OCI-LY7 (cell line): ENCODE measurements at regions not wholly inside any gene's neighbourhood (a gene's known extent, or its start where the extent isn't known, plus 50 kb on each side); places are given as distances from the start of the nearest gene placed in this dataset.

Source experiments
- BruUV-seq: library from RNA; stranded (reverse); fragments of 400-500 nt; replicated peaks from 2 replicates; lab custom pipeline; 2021; lab: Mats Ljungman, UMichigan
- CTCF ChIA-PET: fragments of 300-600 bp; sonication (Branson Sonifier 250); formaldehyde crosslinking; loops from one replicate; lab custom pipeline; 2022; ENCODE audit warnings: antibody characterized with exemption; ENCODE audit not compliant: unreplicated experiment; lab: Charles Lee
- POLR2A ChIA-PET: fragments of 300-600 bp; sonication (Branson Sonifier 250); formaldehyde crosslinking; loops from one replicate; lab custom pipeline; 2022; ENCODE audit warnings: antibody characterized with exemption; lab: Charles Lee
- DNase-seq: peaks from one replicate; pipeline ENCODE4 v3.0.0-alpha.2; 2015; ENCODE audit warnings: low spot score
- H2AFZ ChIP-seq: fragments of 200-600 bp; sonication (generic), shearing (Covaris generic); 2 replicates; pipeline ENCODE4 v1.6.1; 2014; ENCODE audit warnings: mild to moderate bottlenecking, antibody characterized with exemption, low read length, moderate library complexity
- H3K27ac ChIP-seq: fragments of 200-600 bp; sonication (generic); 2 replicates; pipeline ENCODE4 v1.5.1; 2014; ENCODE audit warnings: mixed run types, low read depth, mild to moderate bottlenecking, moderate library complexity, low read length, inconsistent platforms; ENCODE audit not compliant: poor library complexity, severe bottlenecking
- H3K36me3 ChIP-seq: fragments of 200-600 bp; sonication (generic); 2 replicates; pipeline ENCODE4 v1.6.1; 2014; ENCODE audit warnings: mild to moderate bottlenecking, antibody characterized with exemption, low read length, moderate library complexity, mixed read lengths; ENCODE audit not compliant: insufficient read depth
- H3K4me1 ChIP-seq: fragments of 200-600 bp; sonication (generic); 2 replicates; pipeline ENCODE4 v1.5.1; 2014; ENCODE audit warnings: mild to moderate bottlenecking, low read length; ENCODE audit not compliant: insufficient read depth, poor library complexity, severe bottlenecking
- H3K4me2 ChIP-seq: fragments of 200-600 bp; sonication (generic); 2 replicates; pipeline ENCODE4 v1.6.1; 2014; ENCODE audit warnings: mild to moderate bottlenecking, low read length
- H3K4me3 ChIP-seq: fragments of 200-600 bp; sonication (generic); 2 replicates; pipeline ENCODE4 v1.5.1; 2014; ENCODE audit warnings: mild to moderate bottlenecking, low read depth, low read length; ENCODE audit not compliant: poor library complexity, severe bottlenecking
- H3K79me2 ChIP-seq: fragments of 200-600 bp; sonication (generic); 2 replicates; pipeline ENCODE4 v1.6.1; 2016; ENCODE audit warnings: low read depth, mild to moderate bottlenecking, low read length, moderate library complexity, mixed read lengths; ENCODE audit not compliant: insufficient read depth
- H3K9me2 ChIP-seq: fragments of 200-600 bp; sonication (generic); 2 replicates; pipeline ENCODE4 v1.6.1; 2016; ENCODE audit warnings: mild to moderate bottlenecking, low read length, mixed read lengths; ENCODE audit not compliant: insufficient read depth
- H3K9me3 ChIP-seq: fragments of 200-600 bp; sonication (generic); 2 replicates; pipeline ENCODE4 v1.6.1; 2014; ENCODE audit warnings: mild to moderate bottlenecking, mixed run types, low read length, mixed read lengths
- H4K20me1 ChIP-seq: fragments of 200-600 bp; sonication (generic); 2 replicates; pipeline ENCODE4 v1.6.1; 2014; ENCODE audit warnings: mild to moderate bottlenecking, antibody characterized with exemption, low read length, moderate library complexity, mixed read lengths; ENCODE audit not compliant: insufficient read depth
- CTCF ChIP-seq: fragments of 200-600 bp; sonication (generic); conservative IDR thresholded peaks from 2 replicates; pipeline ENCODE4 v1.5.1; 2014; ENCODE audit warnings: mild to moderate bottlenecking, antibody characterized with exemption, low read length, moderate library complexity, mixed read lengths
- EZH2phosphoT487 ChIP-seq: fragments of 200-600 bp; sonication (generic); IDR thresholded peaks from 2 replicates; pipeline ENCODE4 v1.6.1; 2018; ENCODE audit warnings: low read depth, borderline replicate concordance, mild to moderate bottlenecking, mixed run types, antibody characterized with exemption, low read length, moderate library complexity, mixed read lengths
- intact Hi-C: fragments of 100-400 bp; cut with micrococcal nuclease; formaldehyde crosslinking; loops from one replicate; pipeline ENCODE4 v1.10.0; 2022; ENCODE audit not compliant: unreplicated experiment

GRCh38 chr13:50634339-50634738, 209.2 kb downstream of the DLEU7 start:
- CTCF ChIA-PET: no interaction called here
- Histone ChIP-seq H3K9me3 (no peaks in the 10 kb centered on the region), H3K4me3 (no peak overlapping the region), H3K27ac (no peak overlapping the region), H4K20me1 (no peaks in the 10 kb centered on the region), H3K4me2 (no peak overlapping the region), H3K9me2 (no peaks in the 10 kb centered on the region), H2AFZ (no peak overlapping the region), H3K4me1 (peaks cover 13% of the 10 kb centered on the region), H3K79me2 (no peaks in the 10 kb centered on the region), H3K36me3 (no peaks in the 10 kb centered on the region)
- BruUV-seq: no TSS peak
- POLR2A ChIA-PET: interaction anchor here (0.9 to 1.1 kb wide), 3 partner anchors 28 to 74 kb away, joined by 3 to 6 read pairs (median 3); no protein-coding TSS in a partner anchor
- TF ChIP-seq EZH2phosphoT487: no peak
- intact Hi-C loops: no loop called here
- no peak for DNase-seq

GRCh38 chr13:50635504-50635903, 208.0 kb downstream of the DLEU7 start:
- TF ChIP-seq CTCF (no peak), EZH2phosphoT487 (no peak)
- no peaks in the 10 kb centered on the region for H3K9me3 ChIP-seq
- H3K79me2 ChIP-seq: no peaks in the 10 kb centered on the region
- H3K4me2 ChIP-seq: peak overlapping the region; percentile 27; the same call in 1 of the 2 replicates
- ChIA-PET POLR2A (interaction anchor here (0.6 to 1.1 kb wide), 5 partner anchors 16 to 257 kb away, joined by 3 to 6 read pairs (median 3); no protein-coding TSS in a partner anchor), CTCF (no interaction called here)
- H3K27ac ChIP-seq: no peak overlapping the region
- H3K4me1 ChIP-seq: peaks cover 13% of the 10 kb centered on the region
- H3K4me3 ChIP-seq: no peak overlapping the region
- no peaks in the 10 kb centered on the region for H3K9me2 ChIP-seq
- no peaks in the 10 kb centered on the region for H4K20me1 ChIP-seq
- no TSS peak for BruUV-seq
- H3K36me3 ChIP-seq: no peaks in the 10 kb centered on the region
- intact Hi-C loops: no loop called here
- H2AFZ ChIP-seq: peak overlapping the region; percentile 80; the same call in 1 of the 2 replicates
- DNase-seq: peak; percentile 18

GRCh38 chr13:50636007-50636704, 207.3 kb downstream of the DLEU7 start:
- no peaks in the 10 kb centered on the region for H3K79me2 ChIP-seq
- no peak overlapping the region for H3K4me3 ChIP-seq
- BruUV-seq: no TSS peak
- H3K27ac ChIP-seq: no peak overlapping the region
- H3K4me2 ChIP-seq: peak overlapping the region; percentile 27; the same call in 1 of the 2 replicates
- ChIA-PET POLR2A (interaction anchor here (0.7 to 1.1 kb wide), 4 partner anchors 10 to 66 kb away, joined by 3 to 6 read pairs (median 3); no protein-coding TSS in a partner anchor), CTCF (interaction anchor here (0.5 kb wide), 1 partner anchor 553 kb away, joined by 3 read pairs; no protein-coding TSS in a partner anchor)
- H2AFZ ChIP-seq: peak overlapping the region; percentile 80; the same call in 1 of the 2 replicates
- intact Hi-C loops: no loop called here
- H3K4me1 ChIP-seq: peaks cover 13% of the 10 kb centered on the region
- no peaks in the 10 kb centered on the region for H4K20me1 ChIP-seq
- no peaks in the 10 kb centered on the region for H3K9me2 ChIP-seq
- H3K36me3 ChIP-seq: no peaks in the 10 kb centered on the region
- H3K9me3 ChIP-seq: no peaks in the 10 kb centered on the region
- peak; percentile 31 for DNase-seq
- TF ChIP-seq CTCF (no peak), EZH2phosphoT487 (no peak)
